WTC11 (cell line): ENCODE measurements at regions not wholly inside any gene's neighbourhood (a gene's known extent, or its start where the extent isn't known, plus 50 kb on each side); places are given as distances from the start of the nearest gene placed in this dataset.

Source experiments
- ATAC-seq: fragments of 200-7000 bp; cut with Tn5 transposase; 2 replicates; pipeline ENCODE4 v1.10.0; 2021; ENCODE audit warnings: mild to moderate bottlenecking, moderate library complexity
- CTCF ChIA-PET: fragments of 300-600 bp; sonication (Branson Sonifier 250); formaldehyde crosslinking; loops from one replicate; lab custom pipeline; 2021; ENCODE audit warnings: antibody characterized with exemption; lab: Charles Lee
- POLR2A ChIA-PET: fragments of 350-600 bp; sonication (Branson Sonifier 250); formaldehyde crosslinking; loops from one replicate; lab custom pipeline; 2021; ENCODE audit warnings: antibody characterized with exemption; lab: Charles Lee
- DNase-seq: peaks from one replicate; pipeline ENCODE4 v3.0.0; 2021; ENCODE audit warnings: low spot score
- H3K27ac Mint-ChIP-seq: 2 replicates; pipeline ENCODE4 v1.8.0; 2021; ENCODE audit warnings: mixed read lengths
- H3K27me3 Mint-ChIP-seq: 2 replicates; pipeline ENCODE4 v1.8.0; 2021; ENCODE audit warnings: low read depth, mild to moderate bottlenecking, moderate library complexity, mixed read lengths
- H3K36me3 Mint-ChIP-seq: 2 replicates; pipeline ENCODE4 v1.8.0; 2021; ENCODE audit warnings: mixed read lengths
- H3K4me1 Mint-ChIP-seq: 2 replicates; pipeline ENCODE4 v1.8.0; 2022; ENCODE audit warnings: mixed read lengths
- H3K4me3 Mint-ChIP-seq: 2 replicates; pipeline ENCODE4 v1.8.0; 2021; ENCODE audit warnings: mild to moderate bottlenecking, moderate library complexity, mixed read lengths
- H3K9me3 Mint-ChIP-seq: 2 replicates; pipeline ENCODE4 v1.8.0; 2021; ENCODE audit warnings: mixed read lengths
- AFF4 ChIP-seq: sonication (generic); formaldehyde crosslinking; IDR thresholded peaks from 2 replicates; pipeline ENCODE4 v1.8.1; 2023; ENCODE audit warnings: mild to moderate bottlenecking, missing genetic modification reagents, borderline replicate concordance
- ATF3 ChIP-seq: sonication (generic); formaldehyde crosslinking; conservative IDR thresholded peaks from 2 replicates; pipeline ENCODE4 v1.8.1; 2022; ENCODE audit warnings: mild to moderate bottlenecking, missing genetic modification reagents
- CTCF ChIP-seq: fragments of 200-600 bp; IDR thresholded peaks from 2 replicates; pipeline ENCODE4 v1.8.0; 2022; ENCODE audit warnings: antibody characterized with exemption
- E2F5 ChIP-seq: sonication (generic); formaldehyde crosslinking; IDR thresholded peaks from 2 replicates; pipeline ENCODE4 v1.8.1; 2022; ENCODE audit warnings: mild to moderate bottlenecking, moderate library complexity, missing genetic modification reagents
- FOXJ3 ChIP-seq: sonication (generic); formaldehyde crosslinking; IDR thresholded peaks from 2 replicates; pipeline ENCODE4 v1.9.0; 2021; ENCODE audit warnings: missing genetic modification reagents, mild to moderate bottlenecking, borderline replicate concordance
- FOXP4 ChIP-seq: sonication (generic); formaldehyde crosslinking; IDR thresholded peaks from 2 replicates; pipeline ENCODE4 v1.8.0; 2022; ENCODE audit warnings: mild to moderate bottlenecking, missing genetic modification reagents
- IRF2 ChIP-seq: sonication (generic); formaldehyde crosslinking; IDR thresholded peaks from 2 replicates; pipeline ENCODE4 v1.8.0; 2022; ENCODE audit warnings: low read depth, missing genetic modification reagents, borderline replicate concordance
- NR3C1 ChIP-seq: sonication (generic); formaldehyde crosslinking; conservative IDR thresholded peaks from 2 replicates; pipeline ENCODE4 v1.8.1; 2023; ENCODE audit warnings: low read depth, mild to moderate bottlenecking, missing genetic modification reagents
- ZBTB43 ChIP-seq: sonication (generic); formaldehyde crosslinking; IDR thresholded peaks from 2 replicates; pipeline ENCODE4 v1.8.1; 2023; ENCODE audit warnings: mild to moderate bottlenecking, missing genetic modification reagents
- ZNF138 ChIP-seq: sonication (generic); formaldehyde crosslinking; conservative IDR thresholded peaks from 2 replicates; pipeline ENCODE4 v1.8.1; 2022; ENCODE audit warnings: mild to moderate bottlenecking, moderate library complexity, missing genetic modification reagents
- ZNF416 ChIP-seq: fragments of 250-450 bp; sonication (Bioruptor Pico); IDR thresholded peaks from 2 replicates; pipeline ENCODE4 v1.9.0; 2021; ENCODE audit warnings: mild to moderate bottlenecking, inconsistent platforms
- ZNF671 ChIP-seq: fragments of 250-450 bp; sonication (Bioruptor Pico); IDR thresholded peaks from 2 replicates; pipeline ENCODE4 v1.8.0; 2021; ENCODE audit warnings: mild to moderate bottlenecking

- no peaks in the 10 kb centered on the region for H3K4me1 Mint-ChIP-seq
- TF ChIP-seq CTCF = peak; percentile 27; the same call in 1 of the 2 replicates
- TF ChIP-seq FOXJ3 (CRISPR knock-in tag) = no peak
- TF ChIP-seq, all 79 proteins: peak for 1
- peak; percentile 60 for ATAC-seq
- Mint-ChIP-seq H3K27me3 (no peaks in the 10 kb centered on the region), H3K9me3 (no peaks in the 10 kb centered on the region), H3K4me3 (no peak overlapping the region), H3K36me3 (no peaks in the 10 kb centered on the region), H3K27ac (no peak overlapping the region)
- ChIA-PET CTCF (no interaction called here), POLR2A (no interaction called here)
- peak; percentile 45 for DNase-seq
Measured at GRCh38 chr3:68256635-68257223, 602.3 kb upstream of the SUCLG2 start.

- no peaks in the 10 kb centered on the region; the same call in 1 of the 2 replicates for H3K27me3 Mint-ChIP-seq
- CTCF ChIA-PET = no interaction called here
- POLR2A ChIA-PET = no interaction called here
Measured at GRCh38 chr3:68249265-68249664, 594.9 kb upstream of the SUCLG2 start.

More at GRCh38 chr3:68249265-68249664, 594.9 kb upstream of the SUCLG2 start:
- TF ChIP-seq E2F5 (no peak), AFF4 (CRISPR knock-in tag) (no peak), FOXP4 (CRISPR knock-in tag) (no peak), ZNF416 (CRISPR knock-in tag) (no peak), IRF2 (CRISPR knock-in tag) (no peak), CTCF (no peak), NR3C1 (CRISPR knock-in tag) (no peak), ZBTB43 (CRISPR knock-in tag) (no peak), ZNF671 (CRISPR knock-in tag) (no peak), ZNF138 (no peak), ATF3 (no peak)
- H3K9me3 Mint-ChIP-seq = peaks cover 4% of the 10 kb centered on the region
- ATAC-seq (no peak), DNase-seq (no peak)
- no peak overlapping the region for H3K4me3 Mint-ChIP-seq
- no peaks in the 10 kb centered on the region for H3K36me3 Mint-ChIP-seq
- no peak overlapping the region for H3K27ac Mint-ChIP-seq
- H3K4me1 Mint-ChIP-seq = no peaks in the 10 kb centered on the region
